Umbilical cord (tissue), 1 donor: ENCODE measurements at regions not wholly inside any gene's neighbourhood (a gene's known extent, or its start where the extent isn't known, plus 50 kb on each side); places are given as distances from the start of the nearest gene placed in this dataset.

Source experiments
- DNase-seq: peaks from one replicate; pipeline ENCODE4 v3.0.0-alpha.2; 2015; ENCODE audit warnings: low spot score

DNA sequence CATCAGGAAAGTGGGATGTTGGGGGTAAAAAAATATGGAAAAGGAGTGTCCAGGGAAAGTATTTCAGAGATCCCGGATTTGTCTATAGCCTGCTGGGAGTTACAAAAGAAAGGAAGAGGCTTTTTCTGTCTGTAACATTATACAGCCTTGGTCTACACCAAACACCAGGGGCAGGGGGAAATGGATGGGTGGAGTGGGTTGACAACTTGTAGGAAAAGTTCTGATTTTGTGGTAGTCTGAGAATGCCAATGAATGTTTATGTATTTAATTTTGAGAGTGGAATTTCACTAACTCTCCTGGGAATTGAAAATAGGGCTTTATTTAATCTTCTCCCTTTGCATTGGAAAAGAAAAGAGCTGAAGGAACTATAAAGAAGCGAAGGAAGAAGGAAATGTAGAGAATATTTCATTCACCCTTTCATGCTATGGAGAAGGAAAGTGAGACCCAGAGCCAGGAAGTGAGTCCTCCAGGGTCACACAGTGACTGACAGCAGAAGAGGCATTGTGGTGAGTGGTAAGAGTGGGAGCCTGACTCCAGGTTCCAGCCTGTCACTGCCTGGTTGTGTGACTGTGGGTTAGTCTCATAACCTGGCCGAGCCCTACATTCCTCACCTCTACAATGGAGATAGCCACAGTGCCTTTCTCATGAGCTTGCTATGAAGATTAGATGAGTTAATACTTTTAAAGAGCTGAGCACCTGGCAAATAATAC lies 346.3 kb upstream of the TNP1 start:
- no peak for DNase-seq

GRCh38 chr2:217204358-217204757 lies 344.5 kb upstream of the TNP1 start:
- no peak for DNase-seq

- DNase-seq, result no peak
Observed at GRCh38 chr2:217203086-217203485, 343.2 kb upstream of the TNP1 start.

DNA sequence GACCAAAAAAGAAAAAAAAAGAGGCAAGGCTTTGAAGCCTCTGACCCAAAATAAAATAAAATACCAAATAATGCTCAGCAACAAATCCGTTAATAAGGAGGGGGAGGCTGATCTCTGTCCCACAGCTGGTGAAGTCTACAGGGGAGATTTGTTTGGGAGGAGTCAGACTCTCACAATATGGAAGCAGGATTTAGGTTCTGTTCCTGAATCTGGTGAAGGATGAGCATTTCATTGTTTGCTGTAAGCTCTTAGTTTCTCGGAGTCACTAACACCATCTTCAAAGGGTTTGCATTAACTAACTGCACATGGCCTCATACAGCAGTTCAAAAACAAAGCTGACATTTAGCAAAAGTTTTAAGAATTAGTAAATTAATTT lies 339.4 kb upstream of the TNP1 start:
- no peak for DNase-seq

GRCh38 chr2:217195658-217196446 lies 336.0 kb upstream of the TNP1 start:
- no peak for DNase-seq

DNA sequence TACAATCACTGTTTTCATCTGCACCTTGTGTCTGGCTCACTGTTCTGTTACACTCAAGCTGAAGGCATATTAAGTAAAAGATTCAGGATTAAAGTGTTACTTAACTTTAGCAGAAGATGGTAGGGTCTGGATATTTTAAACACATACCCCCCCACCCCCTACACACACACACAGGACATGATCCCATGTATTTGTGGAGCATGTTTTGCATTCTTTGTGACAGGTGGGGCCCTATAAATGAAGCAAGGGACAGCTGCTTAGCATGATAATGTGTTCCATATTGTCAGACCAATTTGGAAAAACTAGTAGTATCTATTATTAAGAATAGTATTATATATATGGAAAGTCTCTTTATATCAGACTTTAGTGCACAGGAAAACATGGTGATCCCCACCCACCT lies 335.2 kb upstream of the TNP1 start:
- DNase-seq, result no peak

GRCh38 chr2:217193431-217194340 lies 333.8 kb upstream of the TNP1 start:
- peak; percentile 72 for DNase-seq

DNA sequence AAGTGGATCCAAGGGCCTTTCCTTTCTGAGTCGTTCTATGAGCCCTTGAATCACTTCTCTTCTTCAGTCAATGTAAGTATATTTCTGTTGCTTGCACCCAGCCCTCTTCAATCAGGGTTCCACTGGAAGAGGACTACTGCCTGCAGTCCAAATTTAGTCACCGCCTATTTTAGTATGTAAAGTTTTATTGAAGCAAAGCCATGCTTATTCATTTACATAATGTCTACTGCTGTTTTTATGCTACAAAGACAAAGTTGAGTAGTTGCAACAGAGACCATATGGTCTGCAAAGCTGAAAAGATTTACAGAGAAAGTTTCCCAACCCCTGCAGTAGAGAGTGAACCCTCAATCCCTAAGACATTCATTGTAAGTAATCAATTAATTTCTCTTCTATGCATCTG lies 332.5 kb upstream of the TNP1 start:
- no peak for DNase-seq

DNA sequence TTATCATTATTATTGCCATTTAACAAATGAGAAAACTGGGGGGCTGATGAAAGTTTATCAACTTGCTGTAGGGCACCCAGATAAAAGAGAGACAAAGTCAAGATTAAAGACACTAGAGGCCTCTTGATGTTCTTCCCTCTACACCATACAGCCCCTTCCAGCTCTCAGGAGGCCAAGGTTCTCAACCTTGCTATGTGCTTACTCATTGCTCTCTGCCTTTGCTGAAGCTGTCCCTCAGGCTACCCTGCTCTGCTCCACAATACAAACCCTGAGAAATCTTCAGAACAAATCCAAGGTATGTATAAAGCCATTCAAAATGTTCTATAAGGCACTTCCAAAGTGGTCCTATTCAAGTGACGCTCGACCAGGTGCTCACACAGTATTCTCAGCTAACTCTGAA lies 329.9 kb upstream of the TNP1 start:
- no peak for DNase-seq

- peak; percentile 71 for DNase-seq
Observed at GRCh38 chr2:217189131-217189530, 329.3 kb upstream of the TNP1 start.

GRCh38 chr2:217186668-217187159 lies 326.9 kb upstream of the TNP1 start:
- peak; percentile 35 for DNase-seq

DNA sequence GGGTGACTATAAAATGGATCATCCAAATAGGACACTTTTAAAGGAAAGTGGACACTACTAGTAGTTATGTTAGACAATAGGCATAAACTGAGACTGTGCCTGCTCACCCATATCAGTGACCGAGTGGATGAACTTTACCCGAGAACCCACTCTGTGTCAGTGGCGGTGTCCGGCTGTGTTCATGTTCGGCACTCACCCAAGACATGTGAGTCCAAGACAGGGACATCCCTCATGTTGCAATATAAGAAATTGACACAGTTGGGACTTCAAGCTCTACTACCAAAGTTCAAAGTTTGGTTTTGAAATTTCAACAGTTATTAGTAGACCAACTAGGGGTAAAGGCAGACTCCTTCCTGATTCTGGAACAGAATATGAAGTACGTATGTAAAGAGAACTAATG lies 326.3 kb upstream of the TNP1 start:
- no peak for DNase-seq

GRCh38 chr2:217185265-217185995 lies 325.6 kb upstream of the TNP1 start:
- DNase-seq, result no peak

GRCh38 chr2:217184242-217184641 lies 324.4 kb upstream of the TNP1 start:
- no peak for DNase-seq

- no peak for DNase-seq
Observed at GRCh38 chr2:217183471-217183870, 323.6 kb upstream of the TNP1 start.

- DNase-seq, result no peak
Observed at GRCh38 chr2:217182926-217183325, 323.1 kb upstream of the TNP1 start.

- DNase-seq, result no peak
Observed at GRCh38 chr2:217181512-217181911, 321.6 kb upstream of the TNP1 start.

DNA sequence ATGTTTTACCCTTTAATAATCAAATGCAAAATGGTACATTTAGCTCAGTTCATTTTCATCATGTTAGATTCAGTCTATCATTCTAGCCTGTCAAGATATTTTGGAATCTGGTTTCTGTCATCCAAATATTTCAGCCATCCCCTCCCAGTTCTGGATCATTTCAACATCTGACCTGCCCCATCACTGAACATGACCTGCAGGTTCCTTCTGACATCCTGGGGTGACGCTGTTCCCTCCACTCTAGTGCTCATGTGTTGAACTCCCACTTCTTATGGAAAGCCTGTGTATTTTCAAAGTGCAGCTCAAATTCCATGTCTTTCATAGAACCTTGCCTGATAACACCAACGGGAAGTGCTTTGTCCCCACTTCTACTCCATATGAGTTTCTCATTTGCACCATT lies 320.0 kb upstream of the TNP1 start:
- DNase-seq, result no peak

- DNase-seq, result no peak
Observed at GRCh38 chr2:217178341-217178740, 318.5 kb upstream of the TNP1 start.

GRCh38 chr2:217177720-217178119 lies 317.9 kb upstream of the TNP1 start:
- DNase-seq, result no peak

GRCh38 chr2:217171874-217172273 lies 312.0 kb upstream of the TNP1 start:
- DNase-seq, result no peak
